GM13977 (cell line): ENCODE measurements at regions not wholly inside any gene's neighbourhood (a gene's known extent, or its start where the extent isn't known, plus 50 kb on each side); places are given as distances from the start of the nearest gene placed in this dataset.

Experiments used
- DNase-seq: peaks from one replicate; pipeline ENCODE4 v3.0.0; 2012; ENCODE audit warnings: low spot score
- in situ Hi-C: fragments of 300-500 bp; cut with MboI; formaldehyde crosslinking; loops from one replicate; pipeline ENCODE4 v1.12.0; 2022; ENCODE audit warnings: low sequenced_read_pairs, low pct_unique_long_range_greater_than_20kb, mixed read lengths, inconsistent platforms; ENCODE audit not compliant: unreplicated experiment
- TF ChIP-seq, protein P1 (sequence below): IDR thresholded peaks from 2 replicates; pipeline ENCODE4 v1.5.1; 2012; ENCODE audit warnings: mild to moderate bottlenecking, control low read depth; ENCODE audit not compliant: insufficient read depth; ENCODE audit errors: extremely low read depth, missing control alignments

DNA sequence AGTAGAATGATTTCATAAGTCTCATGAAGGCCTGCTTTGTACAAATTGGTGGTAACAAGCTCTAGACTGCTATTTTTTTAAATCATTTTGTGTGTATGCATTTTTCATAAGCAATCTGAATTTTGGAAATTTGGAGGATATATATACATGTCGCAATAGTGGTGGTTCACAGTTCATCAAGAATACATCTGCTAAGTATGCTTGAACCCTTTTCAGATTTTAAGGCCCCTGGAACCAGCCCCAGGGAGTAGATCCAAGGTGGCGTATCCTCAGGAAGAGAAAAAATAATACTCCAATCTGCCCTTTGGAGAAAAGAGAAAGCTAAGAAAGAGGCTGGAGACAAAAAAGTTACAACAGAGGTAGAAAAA lies 141.6 kb downstream of the HINT1 start:
- in situ Hi-C loops: no loop called here
- DNase-seq: no peak
- TF ChIP-seq, protein P1, sequence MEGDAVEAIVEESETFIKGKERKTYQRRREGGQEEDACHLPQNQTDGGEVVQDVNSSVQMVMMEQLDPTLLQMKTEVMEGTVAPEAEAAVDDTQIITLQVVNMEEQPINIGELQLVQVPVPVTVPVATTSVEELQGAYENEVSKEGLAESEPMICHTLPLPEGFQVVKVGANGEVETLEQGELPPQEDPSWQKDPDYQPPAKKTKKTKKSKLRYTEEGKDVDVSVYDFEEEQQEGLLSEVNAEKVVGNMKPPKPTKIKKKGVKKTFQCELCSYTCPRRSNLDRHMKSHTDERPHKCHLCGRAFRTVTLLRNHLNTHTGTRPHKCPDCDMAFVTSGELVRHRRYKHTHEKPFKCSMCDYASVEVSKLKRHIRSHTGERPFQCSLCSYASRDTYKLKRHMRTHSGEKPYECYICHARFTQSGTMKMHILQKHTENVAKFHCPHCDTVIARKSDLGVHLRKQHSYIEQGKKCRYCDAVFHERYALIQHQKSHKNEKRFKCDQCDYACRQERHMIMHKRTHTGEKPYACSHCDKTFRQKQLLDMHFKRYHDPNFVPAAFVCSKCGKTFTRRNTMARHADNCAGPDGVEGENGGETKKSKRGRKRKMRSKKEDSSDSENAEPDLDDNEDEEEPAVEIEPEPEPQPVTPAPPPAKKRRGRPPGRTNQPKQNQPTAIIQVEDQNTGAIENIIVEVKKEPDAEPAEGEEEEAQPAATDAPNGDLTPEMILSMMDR: no peak

DNA sequence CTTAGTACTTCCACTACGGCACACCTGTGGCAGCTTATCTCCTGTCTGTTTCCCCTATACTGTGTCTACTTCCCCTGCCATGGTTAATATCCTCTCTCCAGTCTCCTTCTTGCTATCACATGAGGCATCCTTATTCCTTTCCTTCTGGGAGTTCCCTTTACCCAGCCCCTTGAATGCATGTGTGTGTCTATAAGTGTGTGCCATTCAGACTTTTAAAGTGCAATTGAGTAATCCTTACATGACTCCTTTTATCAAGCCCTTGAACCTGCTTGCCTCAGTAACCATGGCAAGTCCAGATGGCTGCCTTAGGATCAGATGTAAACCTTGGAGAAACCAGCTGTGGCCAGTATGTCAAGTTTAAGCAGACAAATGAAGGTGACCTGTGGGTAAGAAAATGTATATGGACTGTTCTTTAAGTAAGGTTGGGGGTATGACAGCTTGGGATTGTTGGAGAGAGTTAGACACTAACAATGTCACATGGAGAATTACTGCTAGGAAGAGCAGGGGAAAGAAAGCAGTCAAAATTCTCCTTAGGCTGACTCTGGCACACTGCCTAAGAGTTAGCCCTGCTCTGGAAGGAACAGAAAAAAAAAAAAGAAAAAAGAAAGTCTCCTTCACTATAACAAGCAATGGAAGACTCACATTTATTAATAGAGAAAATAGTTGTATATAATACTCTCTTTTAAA lies 142.1 kb downstream of the HINT1 start:
- TF ChIP-seq, protein P1: no peak
- in situ Hi-C loops: no loop called here
- DNase-seq: no peak

DNA sequence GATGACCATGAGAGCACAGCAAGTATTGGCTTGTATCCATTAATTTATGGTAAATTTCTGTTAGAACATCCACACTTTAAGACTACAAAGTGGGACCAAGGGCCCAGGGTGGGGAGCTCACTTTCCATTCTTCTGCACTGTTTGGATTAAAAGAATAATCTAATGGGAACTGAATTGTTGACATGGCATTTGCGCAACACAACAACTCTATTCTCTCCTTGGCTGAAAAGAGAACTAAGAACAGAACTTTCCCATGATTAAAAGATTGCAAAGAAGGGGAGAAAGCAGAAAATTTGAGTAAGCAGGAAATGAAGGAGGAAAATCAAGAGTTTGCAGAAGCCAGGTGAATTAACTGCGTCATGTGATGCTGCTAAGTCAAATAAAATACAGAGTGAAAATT lies 143.4 kb downstream of the HINT1 start:
- no peak for DNase-seq
- TF ChIP-seq, protein P1: no peak
- in situ Hi-C loops: no loop called here

DNA sequence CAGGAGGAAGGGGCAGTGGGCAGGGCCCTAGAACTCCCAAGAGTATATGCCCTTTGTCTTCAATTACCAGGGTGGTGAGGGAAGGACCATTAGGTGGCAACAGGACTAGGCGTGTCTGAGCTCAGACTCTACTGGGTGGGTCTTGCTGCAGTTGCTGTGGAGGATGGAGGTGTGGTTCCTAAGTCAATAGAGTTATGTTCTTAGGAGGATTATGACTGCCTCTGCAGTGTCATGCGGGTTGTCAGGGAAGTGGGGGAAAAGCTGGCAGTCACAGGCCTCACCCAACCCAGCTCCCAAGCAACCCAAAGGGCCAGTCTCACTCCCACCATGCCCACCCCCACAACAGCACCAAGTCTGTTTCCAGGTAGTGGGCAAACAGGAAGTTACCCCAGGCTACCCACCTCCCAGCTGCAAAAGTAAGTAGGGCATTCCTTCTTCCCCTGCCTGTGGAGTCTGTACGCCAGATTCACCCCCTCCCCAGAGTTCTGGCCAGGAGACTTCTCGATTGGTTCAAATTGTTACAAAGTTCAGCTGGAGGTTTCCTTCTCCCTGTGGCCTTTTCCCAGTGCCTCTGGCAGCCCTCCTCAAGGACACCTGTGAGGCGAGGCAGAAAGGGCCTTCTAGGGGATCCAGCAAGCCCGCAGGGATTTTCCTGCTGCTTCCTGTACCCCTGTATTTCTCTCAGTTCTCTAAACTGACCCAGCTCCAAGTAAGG lies 145.3 kb downstream of the HINT1 start:
- DNase-seq: no peak
- in situ Hi-C loops: no loop called here
- TF ChIP-seq, protein P1: no peak

DNA sequence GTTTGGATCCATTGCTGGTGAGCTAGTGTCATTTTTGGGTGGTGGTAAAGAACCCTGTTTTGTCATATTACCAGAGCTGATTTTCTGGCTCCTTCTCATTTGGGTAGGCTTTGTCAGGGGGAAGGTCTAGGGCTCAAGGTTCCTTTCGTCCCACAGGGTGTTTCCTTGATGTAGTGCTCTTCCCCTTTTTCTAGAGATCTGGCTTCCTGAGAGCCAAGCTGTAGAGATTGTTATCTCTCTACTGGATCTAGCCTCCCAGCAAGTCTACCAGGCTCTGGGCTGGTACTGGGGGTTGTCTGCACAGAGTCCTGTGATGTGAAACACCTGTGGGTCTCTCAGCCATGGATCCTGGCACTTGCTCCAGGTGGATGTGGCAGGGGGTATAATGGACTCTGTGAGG lies 145.9 kb downstream of the HINT1 start:
- TF ChIP-seq, protein P1: no peak
- no peak for DNase-seq
- in situ Hi-C loops: no loop called here

DNA sequence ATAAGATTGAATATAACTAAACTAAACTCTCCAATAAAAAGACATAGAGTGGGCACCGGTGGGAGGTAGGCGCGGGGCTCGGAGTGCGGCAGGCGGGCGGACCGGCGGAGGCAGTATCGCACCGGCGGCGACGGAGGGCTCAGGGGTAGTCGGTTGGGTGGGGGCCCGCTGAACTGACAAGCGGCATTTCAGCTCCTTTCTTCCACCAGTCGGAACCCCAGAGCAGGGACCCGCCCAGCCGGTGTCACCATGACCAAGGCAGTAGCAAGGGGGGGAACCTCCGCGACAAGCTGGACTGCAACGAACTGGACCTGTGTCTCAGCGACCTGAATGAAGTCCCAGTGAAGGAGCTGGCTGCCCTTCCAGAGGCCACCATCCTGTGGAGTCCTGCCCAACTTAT lies 156.7 kb downstream of the HINT1 start:
- TF ChIP-seq, protein P1: no peak
- DNase-seq: no peak
- in situ Hi-C loops: no loop called here
